ENCODE measurements at regions not wholly inside any gene's neighbourhood (a gene's known extent, or its start where the extent isn't known, plus 50 kb on each side); places are given as distances from the start of the nearest gene placed in this dataset.
"Not testable (repeated sequence)": the region's sequence is repeated elsewhere in the genome, so short reads cannot be mapped to it uniquely, and the experiment has no call there.

- DNase-seq (ENCODE audit: low spot score), result peak; percentile 15
Measured at GRCh38 chrX:112368371-112368770, 285.8 kb upstream of the TRPC5 start.

- DNase-seq (ENCODE audit: low spot score), result no peak
Measured at GRCh38 chrX:112367065-112367464, 284.5 kb upstream of the TRPC5 start.

GRCh38 chrX:112359906-112360305 lies 277.3 kb upstream of the TRPC5 start:
- no peak for DNase-seq (ENCODE audit: low spot score)

- DNase-seq (ENCODE audit: low spot score), result no peak
Measured at GRCh38 chrX:112355931-112356330, 273.4 kb upstream of the TRPC5 start.

GRCh38 chrX:112341598-112341997 lies 259.0 kb upstream of the TRPC5 start:
- no peak for DNase-seq (ENCODE audit: low spot score)

GRCh38 chrX:112313201-112313600 lies 230.6 kb upstream of the TRPC5 start:
- DNase-seq (ENCODE audit: low spot score), result no peak

- no peak for DNase-seq (ENCODE audit: low spot score)
Measured at GRCh38 chrX:112306027-112306426, 223.5 kb upstream of the TRPC5 start.

GRCh38 chrX:112279940-112280339 lies 197.4 kb upstream of the TRPC5 start:
- no peak for DNase-seq (ENCODE audit: low spot score)

- DNase-seq (ENCODE audit: low spot score), result no peak
Measured at GRCh38 chrX:112270991-112271390, 188.4 kb upstream of the TRPC5 start.

GRCh38 chrX:112266136-112266535 lies 183.6 kb upstream of the TRPC5 start:
- DNase-seq (ENCODE audit: low spot score), result no peak

- DNase-seq (ENCODE audit: low spot score), result no peak
Measured at GRCh38 chrX:112259375-112259774, 176.8 kb upstream of the TRPC5 start.

- no peak for DNase-seq (ENCODE audit: low spot score)
Measured at GRCh38 chrX:112254896-112255295, 172.3 kb upstream of the TRPC5 start.

GRCh38 chrX:112247714-112248113 lies 165.1 kb upstream of the TRPC5 start:
- DNase-seq (ENCODE audit: low spot score), result no peak

GRCh38 chrX:112235547-112235946 lies 153.0 kb upstream of the TRPC5 start:
- DNase-seq (ENCODE audit: low spot score), result no peak

- DNase-seq (ENCODE audit: low spot score), result no peak
Measured at GRCh38 chrX:112233164-112233563, 150.6 kb upstream of the TRPC5 start.

- not testable (repeated sequence) for DNase-seq (ENCODE audit: low spot score)
Measured at GRCh38 chrX:112226795-112227194, 144.2 kb upstream of the TRPC5 start.

- no peak for DNase-seq (ENCODE audit: low spot score)
Measured at GRCh38 chrX:112223391-112223790, 140.8 kb upstream of the TRPC5 start.

- DNase-seq (ENCODE audit: low spot score), result no peak
Measured at GRCh38 chrX:112218388-112218787, 135.8 kb upstream of the TRPC5 start.

GRCh38 chrX:112211459-112211858 lies 128.9 kb upstream of the TRPC5 start:
- DNase-seq (ENCODE audit: low spot score), result no peak

GRCh38 chrX:112197840-112198239 lies 115.3 kb upstream of the TRPC5 start:
- no peak for DNase-seq (ENCODE audit: low spot score)

GRCh38 chrX:112190646-112191045 lies 108.1 kb upstream of the TRPC5 start:
- DNase-seq (ENCODE audit: low spot score), result no peak

- DNase-seq (ENCODE audit: low spot score), result not testable (repeated sequence)
Measured at GRCh38 chrX:112181361-112181760, 98.8 kb upstream of the TRPC5 start.

GRCh38 chrX:112164420-112164819 lies 81.8 kb upstream of the TRPC5 start:
- no peak for DNase-seq (ENCODE audit: low spot score)

GRCh38 chrX:112163906-112164305 lies 81.3 kb upstream of the TRPC5 start:
- DNase-seq (ENCODE audit: low spot score), result no peak

- DNase-seq (ENCODE audit: low spot score), result no peak
Measured at GRCh38 chrX:112148397-112148796, 65.8 kb upstream of the TRPC5 start.
